Endothelial cell of umbilical vein (primary cell): ENCODE measurements at regions not wholly inside any gene's neighbourhood (a gene's known extent, or its start where the extent isn't known, plus 50 kb on each side); places are given as distances from the start of the nearest gene placed in this dataset.

ENCODE experiments used
- BruUV-seq: library from RNA; stranded (reverse); fragments of 400-500 nt; replicated peaks from 2 replicates; lab custom pipeline; 2021; lab: Mats Ljungman, UMichigan
- CTCF ChIA-PET: fragments of 300-600, 350-600 bp; sonication (Branson Sonifier 250); formaldehyde crosslinking; loops from one replicate; lab custom pipeline; 2021; ENCODE audit warnings: antibody characterized with exemption, inconsistent platforms; lab: Charles Lee
- POLR2A ChIA-PET: fragments of 300-600, 350-600 bp; sonication (Branson Sonifier 250); formaldehyde crosslinking; loops from one replicate; lab custom pipeline; 2021; ENCODE audit warnings: antibody characterized with exemption, inconsistent platforms; lab: Charles Lee
- DNase-seq: peaks from one replicate; pipeline ENCODE4 v3.0.0-alpha.2; 2011; ENCODE audit warnings: low read depth, low spot score
- FAIRE-seq: peaks from 2 replicates; lab custom pipeline; 2011; peaks lifted over from hg19 to GRCh38; lab: Jason Lieb, UNC
- H2AFZ ChIP-seq: 2 replicates; pipeline ENCODE4 v1.6.0; 2012; ENCODE audit warnings: low read depth, low read length, control low read depth, inconsistent platforms
- H3K27ac ChIP-seq: 2 replicates; pipeline ENCODE4 v1.5.1; 2011; ENCODE audit warnings: low read depth, mild to moderate bottlenecking, control low read depth, low read length, moderate library complexity; ENCODE audit not compliant: insufficient read depth
- H3K27me3 ChIP-seq, 2 experiments: 2 replicates each; pipeline versions ENCODE4 v1.6.0 to v1.6.1; 2011; ENCODE audit warnings: low read length in 2 of 2, mixed read lengths in 1 of 2; ENCODE audit not compliant: control insufficient read depth in 2 of 2, insufficient read depth in 2 of 2
- H3K36me3 ChIP-seq, 2 experiments: 2 replicates in 1 of 2; 3 replicates in 1 of 2; pipeline ENCODE4 v1.5.1; 2011; ENCODE audit warnings: low read length in 2 of 2, mild to moderate bottlenecking in 1 of 2, moderate library complexity in 1 of 2; ENCODE audit not compliant: control insufficient read depth in 2 of 2, insufficient read depth in 2 of 2; ENCODE audit errors: extremely low read depth in 1 of 2
- H3K4me1 ChIP-seq: 3 replicates; pipeline ENCODE4 v1.5.1; 2011; ENCODE audit warnings: mild to moderate bottlenecking, low read length; ENCODE audit not compliant: control insufficient read depth, insufficient read depth; ENCODE audit errors: extremely low read depth
- H3K4me2 ChIP-seq: 2 replicates; pipeline ENCODE4 v1.6.1; 2011; ENCODE audit warnings: low read length, control low read depth, mixed read lengths; ENCODE audit not compliant: insufficient read depth
- H3K4me3 ChIP-seq, 3 experiments: fragments of 200-600 bp in 1 of 3; sonication (generic), shearing (Covaris generic) in 1 of 3; replicated peaks in 1 of 3; 2 replicates each; pipeline ENCODE4 v1.5.1; 2011 to 2016; ENCODE audit warnings: control low read depth in 3 of 3, low read length in 3 of 3, mild to moderate bottlenecking in 2 of 3, inconsistent platforms in 1 of 3, low read depth in 1 of 3, moderate library complexity in 1 of 3; ENCODE audit not compliant: insufficient read depth in 1 of 3
- H3K79me2 ChIP-seq: 2 replicates; pipeline ENCODE4 v1.6.0; 2012; ENCODE audit warnings: low read length, inconsistent platforms; ENCODE audit not compliant: control insufficient read depth, insufficient read depth
- H3K9ac ChIP-seq: replicated peaks from 2 replicates; pipeline ENCODE3; 2011; ENCODE audit warnings: low read length, control low read depth; ENCODE audit not compliant: insufficient read depth; ENCODE audit errors: extremely low read depth
- H3K9me1 ChIP-seq: replicated peaks from 3 replicates; pipeline ENCODE4 v1.6.0; 2011; ENCODE audit warnings: mild to moderate bottlenecking, low read length; ENCODE audit not compliant: control insufficient read depth, insufficient read depth; ENCODE audit errors: extremely low read depth
- H3K9me3 ChIP-seq: replicated peaks from 2 replicates; pipeline ENCODE4 v1.5.1; 2012; ENCODE audit warnings: low read length, inconsistent platforms; ENCODE audit not compliant: control insufficient read depth, insufficient read depth
- H4K20me1 ChIP-seq: replicated peaks from 2 replicates; pipeline ENCODE3; 2011; ENCODE audit warnings: mild to moderate bottlenecking, low read length; ENCODE audit not compliant: control insufficient read depth, insufficient read depth; ENCODE audit errors: extremely low read depth
- CTCF ChIP-seq, 2 donors: IDR thresholded peaks; 1 replicate in 1 of 2; 2 replicates in 1 of 2; pipeline ENCODE4 v1.5.1; 2011; ENCODE audit warnings: low read length in 2 of 2, mild to moderate bottlenecking in 2 of 2, moderate library complexity in 2 of 2, control low read depth in 1 of 2, inconsistent platforms in 1 of 2, low read depth in 1 of 2; ENCODE audit not compliant: insufficient read depth in 1 of 2; ENCODE audit errors: extremely low read depth in 1 of 2
- EZH2 ChIP-seq: IDR thresholded peaks from 2 replicates; pipeline ENCODE4 v1.6.1; 2012; ENCODE audit warnings: borderline replicate concordance, low read depth, mild to moderate bottlenecking, moderate library complexity, low read length, inconsistent platforms; ENCODE audit not compliant: severe bottlenecking
- FOS ChIP-seq: IDR thresholded peaks from 2 replicates; pipeline ENCODE4 v1.6.1; 2011; ENCODE audit warnings: mild to moderate bottlenecking, low read length, moderate library complexity, borderline replicate concordance; ENCODE audit not compliant: insufficient read depth
- GATA2 ChIP-seq: IDR thresholded peaks from 2 replicates; pipeline ENCODE4 v1.7.0; 2011; ENCODE audit warnings: low read depth, mild to moderate bottlenecking, moderate library complexity, mixed read lengths, low read length; ENCODE audit not compliant: insufficient read length, insufficient read depth
- JUN ChIP-seq: IDR thresholded peaks from 2 replicates; pipeline ENCODE4 v1.6.1; 2011; ENCODE audit warnings: borderline replicate concordance, low read depth; ENCODE audit not compliant: insufficient read length, insufficient read depth
- MAX ChIP-seq: IDR thresholded peaks from 2 replicates; pipeline ENCODE4 v1.6.1; 2011; ENCODE audit not compliant: insufficient read depth, insufficient read length
- MYC ChIP-seq: IDR thresholded peaks from one replicate; pipeline ENCODE4 v1.6.1; 2011; ENCODE audit warnings: mild to moderate bottlenecking, low read depth, low read length
- POLR2A ChIP-seq: IDR thresholded peaks from 2 replicates; pipeline ENCODE4 v1.6.1; 2012; ENCODE audit warnings: low read depth, mild to moderate bottlenecking, control low read depth, low read length
- POLR2AphosphoS5 ChIP-seq: IDR thresholded peaks from 2 replicates; pipeline ENCODE4 v1.6.1; 2012; ENCODE audit warnings: low read depth, mild to moderate bottlenecking, control low read depth, low read length, moderate library complexity; ENCODE audit not compliant: insufficient read depth
- dilution Hi-C: fragments of 300-500 bp; cut with MboI; formaldehyde crosslinking; loops from one replicate; pipeline ENCODE4 v1.15.0; 2019; ENCODE audit warnings: low sequenced_read_pairs; ENCODE audit not compliant: extremely low pct_ligation_motif_present
- intact Hi-C: fragments of 100-400 bp; cut with micrococcal nuclease; formaldehyde crosslinking; loops from one replicate; pipeline ENCODE4 v1.10.0; 2022

DNA sequence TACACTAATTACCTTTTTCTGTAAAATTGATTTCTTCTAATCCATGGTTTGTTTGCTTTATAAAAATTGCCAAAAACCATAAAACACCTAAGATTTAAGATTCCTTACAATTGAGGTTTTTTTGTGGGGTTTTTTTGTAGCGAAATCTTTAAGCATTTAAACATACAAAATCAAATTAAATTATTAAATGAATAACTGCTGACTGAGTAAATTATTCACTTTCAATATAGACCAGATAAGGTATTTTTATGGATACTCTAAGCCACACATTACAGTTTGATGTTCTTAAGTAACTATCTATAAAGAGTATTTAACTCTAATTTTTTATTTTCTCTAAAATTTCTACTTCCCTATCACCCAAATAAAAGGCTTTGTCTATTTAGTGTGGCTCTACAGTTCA is 55.5 kb downstream of the PIK3C2A start:
- Histone ChIP-seq H3K4me3 (no peak overlapping the region), H3K9ac (no peak overlapping the region), H3K9me3 (no peaks in the 10 kb centered on the region), H3K79me2 (peaks cover 57% of the 10 kb centered on the region), H3K4me2 (no peak overlapping the region), H4K20me1 (no peaks in the 10 kb centered on the region), H3K36me3 (peaks cover 0 to 5% of the 10 kb centered on the region in 2 experiments), H3K9me1 (no peaks in the 10 kb centered on the region), H3K27ac (no peak overlapping the region), H3K4me1 (peaks cover 31% of the 10 kb centered on the region), H3K27me3 (no peaks in the 10 kb centered on the region), H2AFZ (no peak overlapping the region)
- intact Hi-C loops, result no loop called here
- BruUV-seq, result no TSS peak
- CTCF ChIA-PET, result interaction anchor here (1.5 to 2.3 kb wide), 2 partner anchors 9 to 10 kb away, joined by 4 to 6 read pairs; no protein-coding TSS in a partner anchor
- POLR2A ChIA-PET, result no interaction called here
- DNase-seq, result no peak
- dilution Hi-C loops, result no loop called here
- TF ChIP-seq FOS, result no peak
- no peak for TF ChIP-seq POLR2A
- TF ChIP-seq MYC, result no peak
- no peak for TF ChIP-seq POLR2AphosphoS5
- TF ChIP-seq JUN, result no peak
- no peak for TF ChIP-seq GATA2
- TF ChIP-seq MAX, result no peak
- no peak for TF ChIP-seq CTCF (IDR thresholded peaks at IDR 0.05; ENCODE audit: extremely low read depth in 1 of 2, insufficient read depth in 1 of 2, low read depth in 1 of 2, low read length in 2 of 2)
- no peak for TF ChIP-seq EZH2
- FAIRE-seq, result no peak
